Chondrocyte (in vitro differentiated cells): ENCODE measurements at regions not wholly inside any gene's neighbourhood (a gene's known extent, or its start where the extent isn't known, plus 50 kb on each side); places are given as distances from the start of the nearest gene placed in this dataset.

Experiments used
- DNase-seq: peaks from one replicate; pipeline ENCODE4 v3.0.0; 2021; ENCODE audit warnings: mixed read lengths, low spot score
- H3K27ac Mint-ChIP-seq: one replicate; pipeline ENCODE4 v1.8.0; 2021; ENCODE audit warnings: mild to moderate bottlenecking, moderate library complexity, mixed read lengths; ENCODE audit not compliant: unreplicated experiment
- H3K27me3 Mint-ChIP-seq: 2 replicates; pipeline ENCODE4 v1.8.0; 2021; ENCODE audit warnings: low read depth, mixed read lengths
- H3K36me3 Mint-ChIP-seq: 2 replicates; pipeline ENCODE4 v1.8.0; 2021; ENCODE audit warnings: low read depth, mixed read lengths
- H3K4me1 Mint-ChIP-seq: 2 replicates; pipeline ENCODE4 v1.8.0; 2021; ENCODE audit warnings: low read depth, mild to moderate bottlenecking, mixed read lengths
- H3K4me3 Mint-ChIP-seq: one replicate; pipeline ENCODE4 v1.8.0; 2021; ENCODE audit warnings: mild to moderate bottlenecking, moderate library complexity, mixed read lengths; ENCODE audit not compliant: unreplicated experiment
- H3K9me3 Mint-ChIP-seq: 2 replicates; pipeline ENCODE4 v1.8.0; 2021; ENCODE audit warnings: low read depth, mixed read lengths
- TF ChIP-seq, protein P1 (sequence below): fragments of 200-600 bp; sonication (generic); IDR thresholded peaks from 2 replicates; pipeline ENCODE4 v1.5.0; 2021; ENCODE audit warnings: antibody characterized with exemption, mild to moderate bottlenecking, moderate library complexity

DNA sequence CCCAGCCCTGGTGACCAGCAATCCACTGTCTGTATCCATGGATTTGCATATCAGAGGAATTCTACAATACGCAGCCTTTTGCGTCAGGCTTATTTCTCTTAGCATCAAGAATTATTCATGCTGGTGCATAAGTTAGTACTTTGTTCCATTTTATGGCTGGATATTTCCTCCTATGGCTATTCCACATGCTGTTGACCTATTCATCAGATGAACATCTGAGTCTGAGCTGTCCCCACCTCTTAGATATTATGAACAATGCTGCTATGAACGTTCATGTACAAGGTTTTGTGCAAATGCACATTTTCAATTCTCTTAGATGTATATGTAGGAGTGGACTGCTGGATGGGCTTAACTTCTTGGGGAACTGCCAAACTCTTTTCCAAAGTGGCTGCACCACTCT, 79.0 kb upstream of the CST7 start:
- no peaks in the 10 kb centered on the region for H3K36me3 Mint-ChIP-seq
- TF ChIP-seq, protein P1, sequence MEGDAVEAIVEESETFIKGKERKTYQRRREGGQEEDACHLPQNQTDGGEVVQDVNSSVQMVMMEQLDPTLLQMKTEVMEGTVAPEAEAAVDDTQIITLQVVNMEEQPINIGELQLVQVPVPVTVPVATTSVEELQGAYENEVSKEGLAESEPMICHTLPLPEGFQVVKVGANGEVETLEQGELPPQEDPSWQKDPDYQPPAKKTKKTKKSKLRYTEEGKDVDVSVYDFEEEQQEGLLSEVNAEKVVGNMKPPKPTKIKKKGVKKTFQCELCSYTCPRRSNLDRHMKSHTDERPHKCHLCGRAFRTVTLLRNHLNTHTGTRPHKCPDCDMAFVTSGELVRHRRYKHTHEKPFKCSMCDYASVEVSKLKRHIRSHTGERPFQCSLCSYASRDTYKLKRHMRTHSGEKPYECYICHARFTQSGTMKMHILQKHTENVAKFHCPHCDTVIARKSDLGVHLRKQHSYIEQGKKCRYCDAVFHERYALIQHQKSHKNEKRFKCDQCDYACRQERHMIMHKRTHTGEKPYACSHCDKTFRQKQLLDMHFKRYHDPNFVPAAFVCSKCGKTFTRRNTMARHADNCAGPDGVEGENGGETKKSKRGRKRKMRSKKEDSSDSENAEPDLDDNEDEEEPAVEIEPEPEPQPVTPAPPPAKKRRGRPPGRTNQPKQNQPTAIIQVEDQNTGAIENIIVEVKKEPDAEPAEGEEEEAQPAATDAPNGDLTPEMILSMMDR: no peak
- H3K4me1 Mint-ChIP-seq: peaks cover 7% of the 10 kb centered on the region
- H3K4me3 Mint-ChIP-seq: no peak overlapping the region
- DNase-seq: no peak
- H3K9me3 Mint-ChIP-seq: no peaks in the 10 kb centered on the region
- H3K27ac Mint-ChIP-seq: no peak overlapping the region
- peaks cover 14% of the 10 kb centered on the region for H3K27me3 Mint-ChIP-seq

DNA sequence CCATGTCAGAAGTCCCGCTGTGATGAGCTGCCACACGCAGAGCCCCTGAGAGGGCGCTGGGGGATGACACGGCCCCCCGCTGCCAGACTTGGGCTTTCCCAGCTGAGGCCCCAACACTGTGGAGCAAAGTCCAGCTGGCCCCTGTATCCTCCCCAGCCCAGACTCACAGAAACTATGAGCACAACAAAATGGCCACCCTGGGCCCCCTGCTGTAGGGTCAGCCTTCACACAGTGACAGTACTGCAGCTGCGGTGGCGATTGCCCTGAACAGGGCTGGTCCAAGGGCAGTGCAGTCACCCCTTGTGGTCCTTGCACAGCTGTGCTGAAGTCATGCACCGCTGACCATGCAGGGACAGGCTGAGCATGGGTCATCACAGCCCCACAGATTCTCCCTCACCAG, 78.2 kb upstream of the CST7 start:
- Mint-ChIP-seq H3K36me3 (no peaks in the 10 kb centered on the region), H3K9me3 (no peaks in the 10 kb centered on the region), H3K27me3 (peaks cover 14% of the 10 kb centered on the region), H3K4me3 (no peak overlapping the region), H3K27ac (no peak overlapping the region), H3K4me1 (peaks cover 7% of the 10 kb centered on the region)
- TF ChIP-seq, protein P1: no peak
- no peak for DNase-seq

DNA sequence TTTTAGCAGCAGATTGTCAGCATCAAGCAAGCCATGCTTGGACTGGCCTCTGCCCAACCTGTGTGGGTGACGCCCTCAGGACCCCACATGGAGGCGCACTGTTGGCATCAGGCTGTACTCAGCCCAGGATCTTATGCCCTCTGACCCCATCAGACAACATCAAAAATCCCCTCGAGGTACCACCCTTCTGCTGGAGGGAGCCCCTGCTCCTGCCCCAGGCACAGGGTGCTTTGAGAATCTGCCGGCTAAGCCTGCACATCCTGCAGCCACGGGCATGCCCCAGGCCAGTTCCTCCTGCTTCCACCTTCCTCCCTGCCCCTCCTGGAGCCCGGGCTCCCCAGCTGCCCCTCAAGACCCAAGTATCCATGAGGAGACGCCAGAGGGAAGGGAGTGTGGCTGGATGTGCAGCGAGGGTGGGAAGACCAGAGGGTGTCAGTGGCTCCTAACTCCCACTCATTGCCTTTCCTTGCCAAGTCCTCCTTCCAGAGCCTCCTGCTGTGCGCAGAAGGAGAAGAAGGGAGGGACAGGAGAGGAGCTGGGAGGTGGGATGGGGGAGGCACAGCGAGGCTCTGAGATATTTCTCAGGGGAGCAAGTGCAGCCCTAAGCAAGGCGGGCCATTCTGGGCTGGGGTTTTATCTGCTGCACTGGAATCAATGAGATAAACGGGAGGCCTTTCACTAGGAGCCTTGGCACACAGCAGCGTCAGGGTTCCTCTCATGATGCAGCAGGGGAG, 77.4 kb upstream of the CST7 start:
- Mint-ChIP-seq H3K4me3 (no peak overlapping the region), H3K9me3 (peaks cover 4% of the 10 kb centered on the region), H3K36me3 (no peaks in the 10 kb centered on the region), H3K27me3 (peaks cover 19% of the 10 kb centered on the region), H3K27ac (no peak overlapping the region), H3K4me1 (peaks cover 7% of the 10 kb centered on the region)
- DNase-seq: no peak
- TF ChIP-seq, protein P1: no peak

DNA sequence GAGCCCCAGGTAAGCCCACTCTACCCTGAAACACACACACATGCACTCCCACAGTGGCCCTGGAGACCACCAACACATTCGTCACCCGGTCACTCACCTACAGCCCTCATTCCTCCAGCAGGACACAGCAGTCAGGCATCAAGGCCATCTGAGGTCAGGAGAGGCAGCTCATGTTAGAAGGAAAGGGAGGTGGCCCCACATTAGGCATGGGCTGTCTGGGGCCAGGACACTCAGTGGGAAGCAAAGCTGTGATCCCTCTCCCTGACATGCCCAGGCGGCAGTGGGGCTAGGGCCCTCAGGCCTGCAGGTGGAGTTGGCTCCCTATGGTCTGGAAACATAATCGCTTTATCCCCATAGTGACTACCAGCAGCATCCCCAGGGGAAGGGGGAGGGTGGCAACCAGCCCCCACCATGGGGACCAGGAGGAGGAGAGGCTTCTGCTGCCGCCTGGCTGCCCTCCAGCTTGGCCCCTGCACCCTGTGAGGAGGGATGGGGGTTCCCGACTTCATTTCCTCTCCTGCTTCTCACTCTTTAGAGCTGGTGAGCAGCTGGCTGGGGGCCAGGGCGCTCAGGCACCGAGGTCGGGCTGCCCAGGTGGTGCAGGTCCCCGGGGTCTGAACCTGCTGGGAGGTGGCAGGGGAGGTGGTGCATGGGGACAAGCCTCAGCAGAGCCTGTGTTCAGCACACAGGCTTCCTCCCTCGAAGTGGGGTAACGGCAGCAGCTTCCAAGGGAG, 76.6 kb upstream of the CST7 start:
- no peak overlapping the region for H3K27ac Mint-ChIP-seq
- no peaks in the 10 kb centered on the region for H3K36me3 Mint-ChIP-seq
- TF ChIP-seq, protein P1: no peak
- DNase-seq: no peak
- H3K9me3 Mint-ChIP-seq: peaks cover 4% of the 10 kb centered on the region
- H3K27me3 Mint-ChIP-seq: peaks cover 20% of the 10 kb centered on the region
- peaks cover 7% of the 10 kb centered on the region for H3K4me1 Mint-ChIP-seq
- H3K4me3 Mint-ChIP-seq: no peak overlapping the region

DNA sequence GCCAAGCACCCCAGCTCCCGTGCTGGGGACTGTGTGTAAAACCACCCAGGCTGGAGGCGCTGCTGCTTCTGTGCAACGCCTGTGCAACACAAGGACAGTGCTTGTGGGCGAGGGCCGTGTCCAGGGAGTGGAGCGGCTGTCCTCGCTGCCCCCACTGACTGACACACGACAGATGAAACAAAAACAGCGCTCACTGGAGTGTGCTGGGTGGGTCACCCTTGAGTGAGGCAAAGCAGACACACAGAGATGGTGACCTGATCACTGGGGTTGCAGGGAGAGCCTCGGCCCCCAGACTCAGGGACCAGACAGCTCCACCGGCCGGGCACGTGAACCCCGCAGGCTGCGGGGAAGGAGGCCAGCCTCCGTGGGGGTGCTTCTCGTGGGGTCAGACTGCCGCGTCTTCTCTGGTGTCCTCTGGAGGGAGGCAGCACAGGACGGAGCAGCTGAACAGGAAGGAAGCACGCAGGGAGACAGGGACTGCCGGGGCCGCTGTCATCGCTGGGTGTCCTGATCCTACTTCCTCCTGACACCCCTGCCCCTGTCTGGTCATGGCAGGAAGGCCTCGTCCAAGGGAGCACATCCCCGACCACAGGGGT, 75.9 kb upstream of the CST7 start:
- H3K4me1 Mint-ChIP-seq: peaks cover 7% of the 10 kb centered on the region
- H3K9me3 Mint-ChIP-seq: peaks cover 4% of the 10 kb centered on the region
- no peak overlapping the region for H3K27ac Mint-ChIP-seq
- no peak for DNase-seq
- H3K4me3 Mint-ChIP-seq: no peak overlapping the region
- H3K27me3 Mint-ChIP-seq: peaks cover 20% of the 10 kb centered on the region
- H3K36me3 Mint-ChIP-seq: no peaks in the 10 kb centered on the region
- TF ChIP-seq, protein P1: no peak
